ENCODE measurements at regions not wholly inside any gene's neighbourhood (a gene's known extent, or its start where the extent isn't known, plus 50 kb on each side); places are given as distances from the start of the nearest gene placed in this dataset.

- ChIA-PET CTCF (interaction anchor here (1.9 kb wide), 1 partner anchor 231 kb away, joined by 5 read pairs; no protein-coding TSS in a partner anchor), POLR2A (no interaction called here), RAD21 (ENCODE audit: unreplicated experiment) (no interaction called here), SMC1A (ENCODE audit: uncharacterized antibody, unreplicated experiment) (no interaction called here)
- no peaks in the 10 kb centered on the region for H4K20me1 ChIP-seq (ENCODE audit: control insufficient read depth, insufficient read depth)
- no peak overlapping the region for H3K27ac ChIP-seq (ENCODE audit: control insufficient read depth, insufficient read depth)
- no peak for DNase-seq (ENCODE audit: low read depth, low spot score)
- H3K36me3 ChIP-seq (ENCODE audit: control insufficient read depth in 2 of 2, insufficient read depth in 2 of 2, low read length in 1 of 2): no peaks in the 10 kb centered on the region
- H3K9ac ChIP-seq (ENCODE audit: control insufficient read depth, insufficient read depth, low read length): no peak overlapping the region
- intact Hi-C loops (cut with micrococcal nuclease; ENCODE audit: unreplicated experiment): no loop called here
- in situ Hi-C loops (cut with MboI): no loop called here
- H2AFZ ChIP-seq (ENCODE audit: control insufficient read depth, low read depth, low read length): no peak overlapping the region
- H3K4me3 ChIP-seq: no peak overlapping the region
- no peak for FAIRE-seq
- H3K4me1 ChIP-seq (ENCODE audit: control insufficient read depth, insufficient read depth, low read length): no peaks in the 10 kb centered on the region
- WGBS (ENCODE audit: insufficient coverage, insufficient replicate concordance, low lambda C conversion rate, missing lambda C conversion rate): 85% methylated on average over 4 of the region's 4 CpGs
- no TSS peak for BruUV-seq (replicated peaks)
- no peaks in the 10 kb centered on the region for H3K9me3 ChIP-seq (replicated peaks; ENCODE audit: control insufficient read depth, insufficient read depth, low read length)
- no peaks in the 10 kb centered on the region for H3K79me2 ChIP-seq (ENCODE audit: control insufficient read depth, insufficient read depth, low read length)
- H3K4me2 ChIP-seq (ENCODE audit: control insufficient read depth, insufficient read depth): no peak overlapping the region
- H3K27me3 ChIP-seq (replicated peaks in 1 of 2; ENCODE audit: control insufficient read depth in 2 of 2, insufficient read depth in 2 of 2, low read length in 1 of 2): no peaks in the 10 kb centered on the region; a peak in 2 of 4 replicates
- no peak for ATAC-seq
- no peak for TF ChIP-seq ZNF592 (IDR thresholded peaks at IDR 0.05)
- no peak for TF ChIP-seq HCFC1 (IDR thresholded peaks at IDR 0.05; ENCODE audit: low read length)
- no peak for TF ChIP-seq GATAD2B (conservative IDR thresholded peaks at IDR 0.05; ENCODE audit: low read depth)
- no peak for TF ChIP-seq MYC (IDR thresholded peaks at IDR 0.05; ENCODE audit: insufficient read depth, insufficient read length, insufficient replicate concordance, low read length, severe bottlenecking)
- no peak for TF ChIP-seq ZBTB33 (IDR thresholded peaks at IDR 0.05)
- no peak for TF ChIP-seq PML (IDR thresholded peaks at IDR 0.05; ENCODE audit: low read length)
- no peak for TF ChIP-seq CHD4 (IDR thresholded peaks at IDR 0.05)
- no peak for TF ChIP-seq HDAC6 (IDR thresholded peaks at IDR 0.05; ENCODE audit: unreplicated experiment)
- no peak for TF ChIP-seq KDM1A (IDR thresholded peaks at IDR 0.05; ENCODE audit: borderline replicate concordance)
- TF ChIP-seq BCLAF1 (IDR thresholded peaks at IDR 0.05): no peak
- TF ChIP-seq NBN (IDR thresholded peaks at IDR 0.05): no peak
- TF ChIP-seq TCF7 (IDR thresholded peaks at IDR 0.05; ENCODE audit: borderline replicate concordance): no peak
- TF ChIP-seq TCF12 (IDR thresholded peaks at IDR 0.05; ENCODE audit: low read depth, low read length): no peak
Measured at GRCh38 chr2:39608263-39608575, 57.5 kb upstream of the TMEM178A start.
